ENCODE measurements at regions not wholly inside any gene's neighbourhood (a gene's known extent, or its start where the extent isn't known, plus 50 kb on each side); places are given as distances from the start of the nearest gene placed in this dataset.
"Not testable (repeated sequence)": the region's sequence is repeated elsewhere in the genome, so short reads cannot be mapped to it uniquely, and the experiment has no call there.

- DNase-seq = no peak
Observed at GRCh38 chr13:33676045-33676989, 141.6 kb upstream of the RFC3 start.

GRCh38 chr13:33677215-33677614 is 140.7 kb upstream of the RFC3 start:
- no peak for DNase-seq

GRCh38 chr13:33678084-33678483 is 139.9 kb upstream of the RFC3 start:
- DNase-seq = no peak

- DNase-seq = peak; percentile 65
Observed at GRCh38 chr13:33678906-33679657, 138.9 kb upstream of the RFC3 start.

GRCh38 chr13:33679658-33680012 is 138.3 kb upstream of the RFC3 start:
- DNase-seq = no peak

GRCh38 chr13:33682020-33682564 is 135.9 kb upstream of the RFC3 start:
- no peak for DNase-seq

- not testable (repeated sequence) for DNase-seq
Observed at GRCh38 chr13:33682646-33683045, 135.3 kb upstream of the RFC3 start.

GRCh38 chr13:33683376-33683775 is 134.6 kb upstream of the RFC3 start:
- DNase-seq = no peak

- DNase-seq = no peak
Observed at GRCh38 chr13:33684874-33685273, 133.1 kb upstream of the RFC3 start.

GRCh38 chr13:33686772-33687480 is 131.0 kb upstream of the RFC3 start:
- DNase-seq = no peak

GRCh38 chr13:33690354-33690753 is 127.6 kb upstream of the RFC3 start:
- no peak for DNase-seq

- no peak for DNase-seq
Observed at GRCh38 chr13:33691980-33692379, 126.0 kb upstream of the RFC3 start.

GRCh38 chr13:33692531-33692930 is 125.4 kb upstream of the RFC3 start:
- no peak for DNase-seq

- DNase-seq = no peak
Observed at GRCh38 chr13:33694546-33694945, 123.4 kb upstream of the RFC3 start.

- no peak for DNase-seq
Observed at GRCh38 chr13:33696530-33696929, 121.4 kb upstream of the RFC3 start.

GRCh38 chr13:33697926-33698325 is 120.0 kb upstream of the RFC3 start:
- no peak for DNase-seq

GRCh38 chr13:33707449-33707848 is 110.5 kb upstream of the RFC3 start:
- no peak for DNase-seq

GRCh38 chr13:33710924-33711323 is 107.0 kb upstream of the RFC3 start:
- DNase-seq = no peak

GRCh38 chr13:33711436-33711835 is 106.5 kb upstream of the RFC3 start:
- DNase-seq = no peak

- DNase-seq = no peak
Observed at GRCh38 chr13:33717775-33718174, 100.2 kb upstream of the RFC3 start.

GRCh38 chr13:33721724-33722123 is 96.2 kb upstream of the RFC3 start:
- no peak for DNase-seq

GRCh38 chr13:33722216-33722915 is 95.6 kb upstream of the RFC3 start:
- DNase-seq = no peak

GRCh38 chr13:33723365-33723764 is 94.6 kb upstream of the RFC3 start:
- no peak for DNase-seq
